ENCODE measurements at regions not wholly inside any gene's neighbourhood (a gene's known extent, or its start where the extent isn't known, plus 50 kb on each side); places are given as distances from the start of the nearest gene placed in this dataset.

GRCh38 chr20:12028771-12029170 is 111.1 kb downstream of the BTBD3 start:
- Histone ChIP-seq H3K9me3 (ENCODE audit: control insufficient read depth, insufficient read depth, low read length) (no peaks in the 10 kb centered on the region), H3K4me1 (ENCODE audit: control insufficient read depth, insufficient read depth, low read length) (no peaks in the 10 kb centered on the region), H3K36me3 (ENCODE audit: control insufficient read depth, insufficient read depth, low read length) (no peaks in the 10 kb centered on the region), H3K4me3 (ENCODE audit: low read depth, low read length) (no peak overlapping the region), H3K9ac (ENCODE audit: low read depth, low read length) (no peak overlapping the region), H3K27me3 (ENCODE audit: control insufficient read depth, insufficient read depth, low read length) (no peaks in the 10 kb centered on the region)

GRCh38 chr20:12030470-12030869 is 112.8 kb downstream of the BTBD3 start:
- no peaks in the 10 kb centered on the region for H3K36me3 ChIP-seq (ENCODE audit: control insufficient read depth, insufficient read depth, low read length)
- no peak overlapping the region for H3K4me3 ChIP-seq (ENCODE audit: low read depth, low read length)
- H3K9me3 ChIP-seq (ENCODE audit: control insufficient read depth, insufficient read depth, low read length) = no peaks in the 10 kb centered on the region
- H3K27me3 ChIP-seq (ENCODE audit: control insufficient read depth, insufficient read depth, low read length) = no peaks in the 10 kb centered on the region
- H3K4me1 ChIP-seq (ENCODE audit: control insufficient read depth, insufficient read depth, low read length) = no peaks in the 10 kb centered on the region
- no peak overlapping the region for H3K9ac ChIP-seq (ENCODE audit: low read depth, low read length)

GRCh38 chr20:12036142-12036541 is 118.4 kb downstream of the BTBD3 start:
- Histone ChIP-seq H3K9me3 (ENCODE audit: control insufficient read depth, insufficient read depth, low read length) (no peaks in the 10 kb centered on the region), H3K36me3 (ENCODE audit: control insufficient read depth, insufficient read depth, low read length) (no peaks in the 10 kb centered on the region), H3K4me1 (ENCODE audit: control insufficient read depth, insufficient read depth, low read length) (no peaks in the 10 kb centered on the region), H3K27me3 (ENCODE audit: control insufficient read depth, insufficient read depth, low read length) (no peaks in the 10 kb centered on the region), H3K9ac (ENCODE audit: low read depth, low read length) (no peak overlapping the region), H3K4me3 (ENCODE audit: low read depth, low read length) (no peak overlapping the region)

- Histone ChIP-seq H3K9ac (ENCODE audit: low read depth, low read length) (no peak overlapping the region), H3K9me3 (ENCODE audit: control insufficient read depth, insufficient read depth, low read length) (no peaks in the 10 kb centered on the region), H3K36me3 (ENCODE audit: control insufficient read depth, insufficient read depth, low read length) (no peaks in the 10 kb centered on the region), H3K4me3 (ENCODE audit: low read depth, low read length) (no peak overlapping the region), H3K4me1 (ENCODE audit: control insufficient read depth, insufficient read depth, low read length) (no peaks in the 10 kb centered on the region), H3K27me3 (ENCODE audit: control insufficient read depth, insufficient read depth, low read length) (no peaks in the 10 kb centered on the region)
These were observed 119.8 kb downstream of the BTBD3 start for GRCh38 chr20:12037521-12037920.

GRCh38 chr20:12040261-12040660 is 122.6 kb downstream of the BTBD3 start:
- no peaks in the 10 kb centered on the region for H3K4me1 ChIP-seq (ENCODE audit: control insufficient read depth, insufficient read depth, low read length)
- H3K4me3 ChIP-seq (ENCODE audit: low read depth, low read length) = no peak overlapping the region

GRCh38 chr20:12044969-12045368 is 127.3 kb downstream of the BTBD3 start:
- Histone ChIP-seq H3K4me1 (ENCODE audit: control insufficient read depth, insufficient read depth, low read length) (no peaks in the 10 kb centered on the region), H3K9ac (ENCODE audit: low read depth, low read length) (no peak overlapping the region), H3K4me3 (ENCODE audit: low read depth, low read length) (no peak overlapping the region), H3K9me3 (ENCODE audit: control insufficient read depth, insufficient read depth, low read length) (no peaks in the 10 kb centered on the region), H3K36me3 (ENCODE audit: control insufficient read depth, insufficient read depth, low read length) (no peaks in the 10 kb centered on the region), H3K27me3 (ENCODE audit: control insufficient read depth, insufficient read depth, low read length) (no peaks in the 10 kb centered on the region)

More at GRCh38 chr20:12040261-12040660, 122.6 kb downstream of the BTBD3 start:
- H3K9me3 ChIP-seq (ENCODE audit: control insufficient read depth, insufficient read depth, low read length) = no peaks in the 10 kb centered on the region
- no peak overlapping the region for H3K9ac ChIP-seq (ENCODE audit: low read depth, low read length)
- H3K27me3 ChIP-seq (ENCODE audit: control insufficient read depth, insufficient read depth, low read length) = no peaks in the 10 kb centered on the region
- no peaks in the 10 kb centered on the region for H3K36me3 ChIP-seq (ENCODE audit: control insufficient read depth, insufficient read depth, low read length)

- Histone ChIP-seq H3K4me3 (ENCODE audit: low read depth, low read length) (no peak overlapping the region), H3K4me1 (ENCODE audit: control insufficient read depth, insufficient read depth, low read length) (no peaks in the 10 kb centered on the region), H3K27me3 (ENCODE audit: control insufficient read depth, insufficient read depth, low read length) (no peaks in the 10 kb centered on the region), H3K9ac (ENCODE audit: low read depth, low read length) (no peak overlapping the region), H3K9me3 (ENCODE audit: control insufficient read depth, insufficient read depth, low read length) (no peaks in the 10 kb centered on the region), H3K36me3 (ENCODE audit: control insufficient read depth, insufficient read depth, low read length) (no peaks in the 10 kb centered on the region)
These were observed 130.2 kb downstream of the BTBD3 start for GRCh38 chr20:12047838-12048432.

GRCh38 chr20:12049125-12049524 is 131.4 kb downstream of the BTBD3 start:
- no peaks in the 10 kb centered on the region for H3K36me3 ChIP-seq (ENCODE audit: control insufficient read depth, insufficient read depth, low read length)
- no peak overlapping the region for H3K9ac ChIP-seq (ENCODE audit: low read depth, low read length)
- no peaks in the 10 kb centered on the region for H3K27me3 ChIP-seq (ENCODE audit: control insufficient read depth, insufficient read depth, low read length)
- H3K9me3 ChIP-seq (ENCODE audit: control insufficient read depth, insufficient read depth, low read length) = no peaks in the 10 kb centered on the region
- no peak overlapping the region for H3K4me3 ChIP-seq (ENCODE audit: low read depth, low read length)
- no peaks in the 10 kb centered on the region for H3K4me1 ChIP-seq (ENCODE audit: control insufficient read depth, insufficient read depth, low read length)

- no peaks in the 10 kb centered on the region for H3K9me3 ChIP-seq (ENCODE audit: control insufficient read depth, insufficient read depth, low read length)
- H3K27me3 ChIP-seq (ENCODE audit: control insufficient read depth, insufficient read depth, low read length) = no peaks in the 10 kb centered on the region
- no peak overlapping the region for H3K9ac ChIP-seq (ENCODE audit: low read depth, low read length)
- no peak overlapping the region for H3K4me3 ChIP-seq (ENCODE audit: low read depth, low read length)
- no peaks in the 10 kb centered on the region for H3K4me1 ChIP-seq (ENCODE audit: control insufficient read depth, insufficient read depth, low read length)
- H3K36me3 ChIP-seq (ENCODE audit: control insufficient read depth, insufficient read depth, low read length) = no peaks in the 10 kb centered on the region
These were observed 133.8 kb downstream of the BTBD3 start for GRCh38 chr20:12051206-12052163.

GRCh38 chr20:12053353-12053752 is 135.7 kb downstream of the BTBD3 start:
- H3K36me3 ChIP-seq (ENCODE audit: control insufficient read depth, insufficient read depth, low read length) = no peaks in the 10 kb centered on the region
- no peaks in the 10 kb centered on the region for H3K4me1 ChIP-seq (ENCODE audit: control insufficient read depth, insufficient read depth, low read length)
- no peak overlapping the region for H3K4me3 ChIP-seq (ENCODE audit: low read depth, low read length)
- no peaks in the 10 kb centered on the region for H3K9me3 ChIP-seq (ENCODE audit: control insufficient read depth, insufficient read depth, low read length)
- no peak overlapping the region for H3K9ac ChIP-seq (ENCODE audit: low read depth, low read length)
- no peaks in the 10 kb centered on the region for H3K27me3 ChIP-seq (ENCODE audit: control insufficient read depth, insufficient read depth, low read length)

- Histone ChIP-seq H3K4me3 (ENCODE audit: low read depth, low read length) (no peak overlapping the region), H3K9me3 (ENCODE audit: control insufficient read depth, insufficient read depth, low read length) (no peaks in the 10 kb centered on the region), H3K9ac (ENCODE audit: low read depth, low read length) (no peak overlapping the region), H3K36me3 (ENCODE audit: control insufficient read depth, insufficient read depth, low read length) (no peaks in the 10 kb centered on the region), H3K4me1 (ENCODE audit: control insufficient read depth, insufficient read depth, low read length) (no peaks in the 10 kb centered on the region), H3K27me3 (ENCODE audit: control insufficient read depth, insufficient read depth, low read length) (no peaks in the 10 kb centered on the region)
These were observed 136.9 kb downstream of the BTBD3 start for GRCh38 chr20:12054556-12054955.

- no peaks in the 10 kb centered on the region for H3K9me3 ChIP-seq (ENCODE audit: control insufficient read depth, insufficient read depth, low read length)
- no peaks in the 10 kb centered on the region for H3K4me1 ChIP-seq (ENCODE audit: control insufficient read depth, insufficient read depth, low read length)
- no peak overlapping the region for H3K4me3 ChIP-seq (ENCODE audit: low read depth, low read length)
- no peaks in the 10 kb centered on the region for H3K27me3 ChIP-seq (ENCODE audit: control insufficient read depth, insufficient read depth, low read length)
- no peak overlapping the region for H3K9ac ChIP-seq (ENCODE audit: low read depth, low read length)
- H3K36me3 ChIP-seq (ENCODE audit: control insufficient read depth, insufficient read depth, low read length) = no peaks in the 10 kb centered on the region
These were observed 137.5 kb downstream of the BTBD3 start for GRCh38 chr20:12055161-12055560.
